NOMO-1 treated with DMSO at 0.1 percent for 48 hours (cell line): ENCODE measurements at regions not wholly inside any gene's neighbourhood (a gene's known extent, or its start where the extent isn't known, plus 50 kb on each side); places are given as distances from the start of the nearest gene placed in this dataset.

Source experiments
- DNase-seq: peaks from one replicate; lab custom pipeline; 2025; ENCODE audit not compliant: unreplicated experiment; lab: John Stamatoyannopoulos, UW

- no peak for DNase-seq
Observed at GRCh38 chr3:110711851-110712516, 359.6 kb upstream of the NECTIN3 start.

- DNase-seq, result no peak
Observed at GRCh38 chr3:110727056-110727455, 344.6 kb upstream of the NECTIN3 start.

- no peak for DNase-seq
Observed at GRCh38 chr3:110731148-110731547, 340.5 kb upstream of the NECTIN3 start.

GRCh38 chr3:110732420-110732819, 339.2 kb upstream of the NECTIN3 start:
- no peak for DNase-seq

GRCh38 chr3:110733045-110733444, 338.6 kb upstream of the NECTIN3 start:
- no peak for DNase-seq

GRCh38 chr3:110734524-110734923, 337.1 kb upstream of the NECTIN3 start:
- no peak for DNase-seq

- peak; percentile 83 for DNase-seq
Observed at GRCh38 chr3:110736332-110736731, 335.3 kb upstream of the NECTIN3 start.

GRCh38 chr3:110738531-110738930, 333.1 kb upstream of the NECTIN3 start:
- DNase-seq, result no peak

- no peak for DNase-seq
Observed at GRCh38 chr3:110741891-110742290, 329.7 kb upstream of the NECTIN3 start.

GRCh38 chr3:110743202-110743601, 328.4 kb upstream of the NECTIN3 start:
- DNase-seq, result no peak

GRCh38 chr3:110743984-110744383, 327.6 kb upstream of the NECTIN3 start:
- no peak for DNase-seq

- no peak for DNase-seq
Observed at GRCh38 chr3:110744723-110745122, 326.9 kb upstream of the NECTIN3 start.

GRCh38 chr3:110749006-110749405, 322.6 kb upstream of the NECTIN3 start:
- DNase-seq, result no peak

GRCh38 chr3:110750201-110750600, 321.4 kb upstream of the NECTIN3 start:
- DNase-seq, result no peak

- DNase-seq, result no peak
Observed at GRCh38 chr3:110752307-110752706, 319.3 kb upstream of the NECTIN3 start.

- DNase-seq, result no peak
Observed at GRCh38 chr3:110753516-110753915, 318.1 kb upstream of the NECTIN3 start.

- no peak for DNase-seq
Observed at GRCh38 chr3:110754212-110754916, 317.3 kb upstream of the NECTIN3 start.

GRCh38 chr3:110755345-110755744, 316.3 kb upstream of the NECTIN3 start:
- DNase-seq, result no peak

- DNase-seq, result no peak
Observed at GRCh38 chr3:110756705-110757104, 314.9 kb upstream of the NECTIN3 start.

- no peak for DNase-seq
Observed at GRCh38 chr3:110758208-110758607, 313.4 kb upstream of the NECTIN3 start.

GRCh38 chr3:110767156-110767555, 304.5 kb upstream of the NECTIN3 start:
- no peak for DNase-seq

GRCh38 chr3:110767838-110768237, 303.8 kb upstream of the NECTIN3 start:
- DNase-seq, result no peak
